ENCODE measurements at regions not wholly inside any gene's neighbourhood (a gene's known extent, or its start where the extent isn't known, plus 50 kb on each side); places are given as distances from the start of the nearest gene placed in this dataset.

DNA sequence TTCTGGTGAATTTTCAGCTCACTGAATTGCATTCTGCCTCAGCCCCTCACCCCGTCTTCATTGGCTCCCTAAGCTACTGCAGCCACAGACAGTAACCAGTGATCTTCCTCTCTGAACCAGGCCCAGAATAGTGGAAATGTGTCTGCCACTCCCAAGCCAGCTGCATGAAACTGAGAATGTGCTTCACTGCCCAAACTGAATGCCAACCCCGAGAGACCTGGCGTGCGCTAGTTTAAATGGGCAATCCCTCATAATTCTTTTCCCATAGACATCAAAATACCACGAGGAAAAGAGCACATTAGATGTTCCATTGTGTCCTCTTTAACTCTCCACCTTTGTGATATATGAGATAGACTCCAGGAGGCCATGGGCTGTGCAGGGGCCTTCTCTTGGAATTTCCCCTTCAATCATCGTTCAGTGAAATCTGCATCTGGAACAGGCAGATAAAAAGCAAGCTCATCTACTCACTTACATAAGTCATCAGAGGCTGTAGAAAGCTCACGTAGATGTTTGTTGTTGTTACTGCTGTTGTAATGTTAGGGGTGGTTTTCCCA, 320.2 kb downstream of the NFIB start (continued):
- TF ChIP-seq, protein P1, sequence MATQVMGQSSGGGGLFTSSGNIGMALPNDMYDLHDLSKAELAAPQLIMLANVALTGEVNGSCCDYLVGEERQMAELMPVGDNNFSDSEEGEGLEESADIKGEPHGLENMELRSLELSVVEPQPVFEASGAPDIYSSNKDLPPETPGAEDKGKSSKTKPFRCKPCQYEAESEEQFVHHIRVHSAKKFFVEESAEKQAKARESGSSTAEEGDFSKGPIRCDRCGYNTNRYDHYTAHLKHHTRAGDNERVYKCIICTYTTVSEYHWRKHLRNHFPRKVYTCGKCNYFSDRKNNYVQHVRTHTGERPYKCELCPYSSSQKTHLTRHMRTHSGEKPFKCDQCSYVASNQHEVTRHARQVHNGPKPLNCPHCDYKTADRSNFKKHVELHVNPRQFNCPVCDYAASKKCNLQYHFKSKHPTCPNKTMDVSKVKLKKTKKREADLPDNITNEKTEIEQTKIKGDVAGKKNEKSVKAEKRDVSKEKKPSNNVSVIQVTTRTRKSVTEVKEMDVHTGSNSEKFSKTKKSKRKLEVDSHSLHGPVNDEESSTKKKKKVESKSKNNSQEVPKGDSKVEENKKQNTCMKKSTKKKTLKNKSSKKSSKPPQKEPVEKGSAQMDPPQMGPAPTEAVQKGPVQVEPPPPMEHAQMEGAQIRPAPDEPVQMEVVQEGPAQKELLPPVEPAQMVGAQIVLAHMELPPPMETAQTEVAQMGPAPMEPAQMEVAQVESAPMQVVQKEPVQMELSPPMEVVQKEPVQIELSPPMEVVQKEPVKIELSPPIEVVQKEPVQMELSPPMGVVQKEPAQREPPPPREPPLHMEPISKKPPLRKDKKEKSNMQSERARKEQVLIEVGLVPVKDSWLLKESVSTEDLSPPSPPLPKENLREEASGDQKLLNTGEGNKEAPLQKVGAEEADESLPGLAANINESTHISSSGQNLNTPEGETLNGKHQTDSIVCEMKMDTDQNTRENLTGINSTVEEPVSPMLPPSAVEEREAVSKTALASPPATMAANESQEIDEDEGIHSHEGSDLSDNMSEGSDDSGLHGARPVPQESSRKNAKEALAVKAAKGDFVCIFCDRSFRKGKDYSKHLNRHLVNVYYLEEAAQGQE (IDR thresholded peaks at IDR 0.05; ENCODE audit: unreplicated experiment): no peak
- TF ChIP-seq ZNF114 (CRISPR knock-in tag; IDR thresholded peaks at IDR 0.05): no peak
- no peak for TF ChIP-seq CREB1 (CRISPR knock-in tag; IDR thresholded peaks at IDR 0.05; ENCODE audit: low read depth)
- no peak for TF ChIP-seq ZNF331 (CRISPR knock-in tag; IDR thresholded peaks at IDR 0.05; ENCODE audit: low read depth)
- TF ChIP-seq, protein P2, sequence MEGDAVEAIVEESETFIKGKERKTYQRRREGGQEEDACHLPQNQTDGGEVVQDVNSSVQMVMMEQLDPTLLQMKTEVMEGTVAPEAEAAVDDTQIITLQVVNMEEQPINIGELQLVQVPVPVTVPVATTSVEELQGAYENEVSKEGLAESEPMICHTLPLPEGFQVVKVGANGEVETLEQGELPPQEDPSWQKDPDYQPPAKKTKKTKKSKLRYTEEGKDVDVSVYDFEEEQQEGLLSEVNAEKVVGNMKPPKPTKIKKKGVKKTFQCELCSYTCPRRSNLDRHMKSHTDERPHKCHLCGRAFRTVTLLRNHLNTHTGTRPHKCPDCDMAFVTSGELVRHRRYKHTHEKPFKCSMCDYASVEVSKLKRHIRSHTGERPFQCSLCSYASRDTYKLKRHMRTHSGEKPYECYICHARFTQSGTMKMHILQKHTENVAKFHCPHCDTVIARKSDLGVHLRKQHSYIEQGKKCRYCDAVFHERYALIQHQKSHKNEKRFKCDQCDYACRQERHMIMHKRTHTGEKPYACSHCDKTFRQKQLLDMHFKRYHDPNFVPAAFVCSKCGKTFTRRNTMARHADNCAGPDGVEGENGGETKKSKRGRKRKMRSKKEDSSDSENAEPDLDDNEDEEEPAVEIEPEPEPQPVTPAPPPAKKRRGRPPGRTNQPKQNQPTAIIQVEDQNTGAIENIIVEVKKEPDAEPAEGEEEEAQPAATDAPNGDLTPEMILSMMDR (conservative IDR thresholded peaks at IDR 0.05; ENCODE audit: low read depth in 2 of 2): no peak
- TF ChIP-seq EZH2 (IDR thresholded peaks at IDR 0.05; ENCODE audit: low read depth, unreplicated experiment): no peak
- no peak for TF ChIP-seq JUNB (IDR thresholded peaks at IDR 0.05; ENCODE audit: unreplicated experiment)
- TF ChIP-seq, protein P3, sequence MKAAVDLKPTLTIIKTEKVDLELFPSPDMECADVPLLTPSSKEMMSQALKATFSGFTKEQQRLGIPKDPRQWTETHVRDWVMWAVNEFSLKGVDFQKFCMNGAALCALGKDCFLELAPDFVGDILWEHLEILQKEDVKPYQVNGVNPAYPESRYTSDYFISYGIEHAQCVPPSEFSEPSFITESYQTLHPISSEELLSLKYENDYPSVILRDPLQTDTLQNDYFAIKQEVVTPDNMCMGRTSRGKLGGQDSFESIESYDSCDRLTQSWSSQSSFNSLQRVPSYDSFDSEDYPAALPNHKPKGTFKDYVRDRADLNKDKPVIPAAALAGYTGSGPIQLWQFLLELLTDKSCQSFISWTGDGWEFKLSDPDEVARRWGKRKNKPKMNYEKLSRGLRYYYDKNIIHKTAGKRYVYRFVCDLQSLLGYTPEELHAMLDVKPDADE (IDR thresholded peaks at IDR 0.05): no peak

- Histone ChIP-seq H4K20me1 (replicated peaks; ENCODE audit: insufficient read depth) (no peaks in the 10 kb centered on the region), H3K36me3 (ENCODE audit: insufficient read depth) (no peaks in the 10 kb centered on the region), H3K4me2 (no peak overlapping the region), H3K4me1 (ENCODE audit: insufficient read depth) (no peaks in the 10 kb centered on the region), H3K79me2 (replicated peaks; ENCODE audit: insufficient read depth) (no peaks in the 10 kb centered on the region), H3K27ac (ENCODE audit: low read depth) (no peak overlapping the region), H3K27me3 (ENCODE audit: insufficient read depth) (no peaks in the 10 kb centered on the region), H2AFZ (peak overlapping the region; percentile 84; the same call in 1 of the 2 replicates), H3K9me2 (ENCODE audit: insufficient read depth) (peaks cover 14% of the 10 kb centered on the region), H3K4me3 (no peak overlapping the region), H3F3A (replicated peaks; ENCODE audit: low read depth) (no peaks in the 10 kb centered on the region)
- Mint-ChIP-seq H3K9me3 (peaks cover under 1% of the 10 kb centered on the region), H3K27me3 (ENCODE audit: insufficient read depth, low read depth, poor library complexity) (peaks cover 2% of the 10 kb centered on the region), H3K27ac (peak overlapping the region; percentile 12; the same call in 1 of the 2 replicates), H3K4me3 (no peak overlapping the region), H3K4me1 (peaks cover 3% of the 10 kb centered on the region; the same call in 1 of the 3 replicates), H3K36me3 (ENCODE audit: low read depth) (peaks cover 1% of the 10 kb centered on the region; the same call in 1 of the 3 replicates)
- no peak for DNase-seq (ENCODE audit: low spot score)
- ATAC-seq: no peak
- TF ChIP-seq ZNF114 (CRISPR knock-in tag; IDR thresholded peaks at IDR 0.05) (no peak), EZH2phosphoT487 (IDR thresholded peaks at IDR 0.05; ENCODE audit: unreplicated experiment) (no peak), STAT1 (IDR thresholded peaks at IDR 0.05; ENCODE audit: unreplicated experiment) (no peak)
Observed at GRCh38 chr9:13992138-13993088, 321.5 kb downstream of the NFIB start.

Data from GM23338 (cell line).